ENCODE measurements at regions not wholly inside any gene's neighbourhood (a gene's known extent, or its start where the extent isn't known, plus 50 kb on each side); places are given as distances from the start of the nearest gene placed in this dataset.

- RAD21 ChIA-PET (ENCODE audit: unreplicated experiment), result no interaction called here
- in situ Hi-C loops (cut with MboI) (no loop called here), intact Hi-C loops (cut with micrococcal nuclease; ENCODE audit: unreplicated experiment) (no loop called here)
- Histone ChIP-seq H3K27me3 (replicated peaks in 1 of 2; ENCODE audit: control insufficient read depth in 2 of 2, insufficient read depth in 2 of 2, low read length in 1 of 2) (no peaks in the 10 kb centered on the region), H4K20me1 (ENCODE audit: control insufficient read depth, insufficient read depth) (no peaks in the 10 kb centered on the region), H3K9me3 (replicated peaks; ENCODE audit: control insufficient read depth, insufficient read depth, low read length) (no peaks in the 10 kb centered on the region), H2AFZ (ENCODE audit: control insufficient read depth, low read depth, low read length) (no peak overlapping the region), H3K4me1 (ENCODE audit: control insufficient read depth, insufficient read depth, low read length) (no peaks in the 10 kb centered on the region), H3K36me3 (ENCODE audit: control insufficient read depth in 2 of 2, insufficient read depth in 2 of 2, low read length in 1 of 2) (no peaks in the 10 kb centered on the region), H3K79me2 (ENCODE audit: control insufficient read depth, insufficient read depth, low read length) (no peaks in the 10 kb centered on the region), H3K27ac (ENCODE audit: control insufficient read depth, insufficient read depth) (no peak overlapping the region), H3K4me2 (ENCODE audit: control insufficient read depth, insufficient read depth) (no peak overlapping the region), H3K9ac (ENCODE audit: control insufficient read depth, insufficient read depth, low read length) (no peak overlapping the region), H3K4me3 (no peak overlapping the region)
- POLR2A ChIA-PET, result no interaction called here
- no peak for ATAC-seq
- SMC1A ChIA-PET (ENCODE audit: uncharacterized antibody, unreplicated experiment), result no interaction called here
- no peak for FAIRE-seq
- WGBS (ENCODE audit: insufficient coverage, insufficient replicate concordance, low lambda C conversion rate, missing lambda C conversion rate), result 0% methylated on average over 2 of the region's 2 CpGs
- no peak for TF ChIP-seq EP300 (IDR thresholded peaks at IDR 0.05; ENCODE audit: borderline replicate concordance in 1 of 2, control insufficient read depth in 1 of 2, low read depth in 2 of 2, low read length in 2 of 2)
- no peak for TF ChIP-seq PKNOX1 (IDR thresholded peaks at IDR 0.05)
- TF ChIP-seq SKIL (IDR thresholded peaks at IDR 0.05; ENCODE audit: low read depth, poor library complexity, severe bottlenecking), result no peak
- TF ChIP-seq DPF2 (IDR thresholded peaks at IDR 0.05), result no peak
- TF ChIP-seq TAF1 (IDR thresholded peaks at IDR 0.05; ENCODE audit: borderline replicate concordance, low read depth, low read length), result no peak
- no peak for TF ChIP-seq MLLT1 (IDR thresholded peaks at IDR 0.05)
- no peak for TF ChIP-seq WRNIP1 (IDR thresholded peaks at IDR 0.05; ENCODE audit: borderline replicate concordance, low read depth, low read length)
- TF ChIP-seq CBFB (IDR thresholded peaks at IDR 0.05; ENCODE audit: low read depth), result no peak
- TF ChIP-seq JUNB (IDR thresholded peaks at IDR 0.05), result no peak
- TF ChIP-seq POLR2A (IDR thresholded peaks at IDR 0.05; ENCODE audit: low read depth, low read length), result no peak
- no peak for TF ChIP-seq HCFC1 (IDR thresholded peaks at IDR 0.05; ENCODE audit: low read length)
- no peak for TF ChIP-seq HDAC6 (IDR thresholded peaks at IDR 0.05; ENCODE audit: unreplicated experiment)
- no peak for TF ChIP-seq POLR2AphosphoS2 (IDR thresholded peaks at IDR 0.05; ENCODE audit: low read depth, low read length)
- TF ChIP-seq MTA2 (IDR thresholded peaks at IDR 0.05; ENCODE audit: low read depth), result no peak
- no peak for TF ChIP-seq ZNF384 (IDR thresholded peaks at IDR 0.05; ENCODE audit: borderline replicate concordance, low read depth, low read length)
- TF ChIP-seq MAX (IDR thresholded peaks at IDR 0.05; ENCODE audit: low read depth, low read length), result no peak
- no peak for TF ChIP-seq ATF2 (IDR thresholded peaks at IDR 0.05; ENCODE audit: low read length)
- TF ChIP-seq CHD2 (IDR thresholded peaks at IDR 0.05; ENCODE audit: borderline replicate concordance, low read depth, low read length), result no peak
- no peak for TF ChIP-seq ZNF24 (IDR thresholded peaks at IDR 0.05)
- TF ChIP-seq FOS (IDR thresholded peaks at IDR 0.05; ENCODE audit: borderline replicate concordance, extremely low read depth, insufficient read length), result no peak
- DNase-seq (ENCODE audit: low read depth, low spot score), result no peak
- no TSS peak for BruUV-seq (replicated peaks)
- CTCF ChIA-PET, result no interaction called here
Observed at GRCh38 chr4:137414802-137415201, 117.5 kb downstream of the PCDH18 start.
